HG03469 (cell line): ENCODE measurements at regions not wholly inside any gene's neighbourhood (a gene's known extent, or its start where the extent isn't known, plus 50 kb on each side); places are given as distances from the start of the nearest gene placed in this dataset.
"Not testable (repeated sequence)": the region's sequence is repeated elsewhere in the genome, so short reads cannot be mapped to it uniquely, and the experiment has no call there.

Source experiments
- ATAC-seq: cut with Tn5 transposase; IDR thresholded peaks from one replicate; pipeline ENCODE4 v1.9.1; 2021; ENCODE audit warnings: mild to moderate bottlenecking, moderate library complexity, moderate number of reproducible peaks; ENCODE audit not compliant: unreplicated experiment

DNA sequence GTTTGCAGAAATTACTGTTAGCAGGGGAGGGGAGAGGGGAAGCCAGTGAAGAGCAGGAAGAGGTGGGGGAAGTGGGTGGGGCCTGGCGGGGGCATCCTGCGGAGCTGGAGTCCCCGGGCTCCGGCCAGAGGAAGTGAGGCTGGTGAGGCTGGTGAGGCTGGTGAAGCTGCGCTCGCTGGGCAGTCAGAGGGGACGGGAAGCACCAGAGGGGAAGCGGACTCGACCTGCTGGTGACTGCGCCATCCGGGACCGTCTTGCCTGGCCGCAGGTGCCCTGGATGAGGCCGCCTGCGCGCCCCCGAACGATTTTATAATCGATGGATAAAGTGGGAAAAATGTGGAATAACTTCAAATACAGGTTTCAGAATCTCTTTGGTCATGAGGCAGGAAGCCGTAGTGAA, 635.3 kb upstream of the MARCKS start:
- no peak for ATAC-seq

- ATAC-seq: no peak
Measured at GRCh38 chr6:113246186-113246585, 611.0 kb upstream of the MARCKS start.

GRCh38 chr6:113248532-113248931, 608.6 kb upstream of the MARCKS start:
- no peak for ATAC-seq

GRCh38 chr6:113254194-113254593, 603.0 kb upstream of the MARCKS start:
- not testable (repeated sequence) for ATAC-seq

GRCh38 chr6:113258771-113259170, 598.4 kb upstream of the MARCKS start:
- ATAC-seq: no peak

DNA sequence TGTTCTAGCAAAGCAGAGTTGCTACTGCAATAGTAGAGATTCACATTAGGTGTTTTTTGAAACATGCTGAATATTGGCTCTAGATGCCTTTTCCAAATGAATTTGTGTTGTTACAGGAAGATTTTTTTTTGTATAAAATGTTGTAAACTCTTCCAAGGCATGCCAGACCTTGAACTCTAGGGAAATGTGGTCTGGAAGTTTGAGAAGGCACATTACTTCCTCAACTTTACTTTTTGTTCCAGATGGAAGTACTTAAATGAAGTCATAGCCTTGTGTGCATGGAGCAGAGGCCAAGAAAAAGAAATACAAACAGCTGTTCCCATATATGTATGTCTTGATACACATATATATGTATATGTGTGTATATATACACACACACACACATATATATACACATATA, 585.7 kb upstream of the MARCKS start:
- no peak for ATAC-seq

DNA sequence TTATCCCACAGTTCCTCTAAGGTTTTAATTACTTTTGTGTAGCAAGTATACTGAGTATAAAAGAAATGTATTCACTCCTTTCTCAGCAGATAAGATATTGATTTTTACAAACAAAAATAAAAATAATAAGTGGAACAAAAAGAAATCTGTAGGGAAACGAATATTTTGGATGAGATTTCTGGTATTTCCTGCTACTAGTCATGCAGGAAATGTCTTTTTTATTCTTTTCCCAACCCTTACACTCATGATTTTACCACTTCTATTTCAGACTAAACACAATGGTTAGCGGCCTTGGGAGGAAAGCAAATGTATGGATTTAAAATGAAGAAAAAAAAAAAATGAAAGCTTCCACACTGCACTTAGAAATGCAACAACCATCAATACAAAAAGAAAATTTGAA, 580.5 kb upstream of the MARCKS start:
- ATAC-seq: no peak

- no peak for ATAC-seq
Measured at GRCh38 chr6:113277111-113277510, 580.0 kb upstream of the MARCKS start.

- ATAC-seq: peak; percentile 58
Measured at GRCh38 chr6:113281014-113281413, 576.1 kb upstream of the MARCKS start.

- no peak for ATAC-seq
Measured at GRCh38 chr6:113281431-113281830, 575.7 kb upstream of the MARCKS start.

- peak; percentile 51 for ATAC-seq
Measured at GRCh38 chr6:113287396-113287795, 569.7 kb upstream of the MARCKS start.

GRCh38 chr6:113288409-113288808, 568.7 kb upstream of the MARCKS start:
- ATAC-seq: no peak

- no peak for ATAC-seq
Measured at GRCh38 chr6:113289166-113289565, 568.0 kb upstream of the MARCKS start.

DNA sequence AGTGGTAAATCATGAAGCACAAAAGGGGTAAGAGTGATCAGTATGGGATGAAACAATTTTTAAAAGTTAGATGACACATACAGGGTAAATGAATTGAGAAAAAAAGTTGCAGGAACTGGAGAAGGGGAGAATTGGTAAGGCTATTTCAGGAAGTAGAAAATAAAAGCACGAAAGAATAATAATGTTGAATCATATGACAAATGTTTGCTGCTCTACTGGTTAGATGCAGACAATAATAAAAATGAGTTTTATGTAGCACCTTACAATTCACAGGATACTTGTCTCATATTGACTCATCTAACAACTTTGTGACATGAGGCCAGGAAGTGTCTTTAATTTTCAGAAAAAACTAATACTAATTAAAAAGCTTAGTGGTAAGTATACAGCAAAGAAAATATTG, 566.5 kb upstream of the MARCKS start:
- no peak for ATAC-seq

DNA sequence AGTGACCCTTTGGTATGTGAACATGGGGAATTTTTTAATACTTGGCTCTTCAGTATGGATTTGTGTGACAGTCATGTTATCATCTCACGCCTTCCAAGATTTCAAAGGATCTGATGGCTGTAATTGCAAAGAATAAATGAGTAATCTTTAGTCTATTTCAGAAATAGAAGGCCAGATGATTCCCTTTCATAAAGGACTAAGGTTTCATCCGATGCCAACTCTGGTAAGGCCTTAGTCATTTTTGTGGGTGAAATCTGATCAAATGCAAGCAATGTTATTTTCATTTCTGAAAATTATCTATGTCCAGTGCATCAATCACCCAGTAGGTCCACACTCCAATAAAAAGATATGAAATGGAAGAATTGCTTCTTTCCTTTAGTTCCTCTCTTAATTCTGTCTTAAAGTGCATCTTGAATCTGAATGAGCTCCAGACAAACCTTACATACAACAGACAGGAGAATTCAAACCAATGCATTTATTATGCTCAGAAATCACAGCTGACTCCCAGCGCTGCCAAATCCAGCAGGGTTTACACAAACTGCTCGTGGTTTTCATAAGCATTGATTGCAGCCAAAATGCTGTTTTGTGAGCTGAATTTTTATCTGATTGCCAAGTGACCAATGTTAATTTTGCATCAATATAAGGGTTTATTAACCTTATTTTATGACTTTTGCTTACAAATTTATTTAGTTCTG, 565.2 kb upstream of the MARCKS start:
- no peak for ATAC-seq

GRCh38 chr6:113292646-113293422, 564.3 kb upstream of the MARCKS start:
- ATAC-seq: peak; percentile 89

- peak; percentile 4 for ATAC-seq
Measured at GRCh38 chr6:113293423-113293740, 563.8 kb upstream of the MARCKS start.

GRCh38 chr6:113299531-113299930, 557.6 kb upstream of the MARCKS start:
- ATAC-seq: no peak

DNA sequence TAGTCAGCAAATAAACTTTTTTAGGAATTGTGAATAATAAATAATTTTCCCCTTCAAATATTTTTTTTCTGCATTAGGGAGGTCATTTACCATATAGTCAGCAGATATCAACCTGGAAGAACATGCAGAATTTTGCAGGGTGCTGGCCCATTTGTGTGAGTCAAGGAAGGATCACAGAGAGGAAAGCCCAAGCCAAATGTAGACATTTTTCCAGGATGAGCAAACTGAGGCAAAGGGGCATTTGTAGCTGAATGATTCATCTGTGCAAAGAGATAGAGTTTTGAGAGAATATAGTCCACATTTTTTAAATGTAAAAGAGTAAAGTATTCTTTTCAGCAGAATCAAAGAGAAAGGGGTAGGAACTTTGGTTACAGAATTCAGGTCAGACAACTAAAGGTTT, 555.5 kb upstream of the MARCKS start:
- ATAC-seq: no peak

- no peak for ATAC-seq
Measured at GRCh38 chr6:113304116-113304515, 553.0 kb upstream of the MARCKS start.

DNA sequence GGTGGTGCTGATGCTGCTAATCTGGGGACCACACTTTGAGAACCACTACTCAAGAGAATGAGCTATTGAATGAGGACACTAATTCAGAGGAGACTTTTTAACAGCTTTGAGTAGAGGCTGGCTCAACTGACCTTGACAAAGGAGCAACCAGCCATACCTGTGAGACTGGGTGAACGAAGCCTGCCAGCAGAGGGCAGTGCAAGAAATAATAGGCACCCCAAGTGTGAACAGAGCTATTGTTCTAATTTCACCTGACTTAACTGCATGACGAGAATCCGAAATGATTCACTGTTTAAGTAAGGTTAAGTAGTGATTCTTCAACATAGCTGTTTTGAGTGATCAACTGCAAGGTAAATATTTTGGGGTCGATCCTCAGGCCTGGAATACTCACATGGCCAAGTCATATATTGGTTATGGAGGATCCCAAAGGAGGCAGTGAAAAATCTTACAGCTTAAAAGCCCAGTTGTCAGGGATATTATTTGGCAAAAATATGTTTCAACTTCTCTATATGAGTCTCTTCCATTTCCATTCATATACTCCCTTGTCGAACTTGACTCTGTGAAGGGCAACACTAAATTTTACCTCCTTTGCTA, 550.5 kb upstream of the MARCKS start:
- ATAC-seq: peak; percentile 90

- ATAC-seq: no peak
Measured at GRCh38 chr6:113308266-113308665, 548.9 kb upstream of the MARCKS start.
